ENCODE measurements at regions not wholly inside any gene's neighbourhood (a gene's known extent, or its start where the extent isn't known, plus 50 kb on each side); places are given as distances from the start of the nearest gene placed in this dataset.

GRCh38 chr9:113787871-113788270, 88.2 kb upstream of the ZNF618 start:
- DNase-seq (ENCODE audit: low spot score), result no peak

GRCh38 chr9:113788616-113789330, 87.3 kb upstream of the ZNF618 start:
- DNase-seq (ENCODE audit: low spot score), result no peak

- no peak for DNase-seq (ENCODE audit: low spot score)
Observed at GRCh38 chr9:113790093-113790492, 86.0 kb upstream of the ZNF618 start.

DNA sequence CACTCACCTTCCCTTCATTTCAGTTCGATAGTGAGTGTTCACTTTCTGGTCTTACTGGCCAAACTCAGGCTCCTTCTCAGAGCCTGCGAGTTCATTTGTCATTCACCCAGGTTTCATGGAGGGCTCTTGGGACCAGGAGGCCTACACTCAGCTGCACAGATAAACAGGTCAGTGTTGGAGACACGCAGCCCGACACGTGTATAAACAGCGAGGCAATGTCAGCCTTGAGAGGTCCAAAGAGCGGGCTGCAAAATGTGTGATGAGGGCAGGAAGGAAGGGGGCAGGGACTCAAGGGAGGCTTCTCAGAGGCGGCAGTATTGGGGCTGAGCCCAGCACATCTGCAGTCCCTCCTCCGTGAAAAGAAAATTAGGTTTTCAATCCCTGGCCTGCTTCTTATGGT, 82.6 kb upstream of the ZNF618 start:
- DNase-seq (ENCODE audit: low spot score), result no peak

GRCh38 chr9:113794721-113795120, 81.4 kb upstream of the ZNF618 start:
- DNase-seq (ENCODE audit: low spot score), result no peak

DNA sequence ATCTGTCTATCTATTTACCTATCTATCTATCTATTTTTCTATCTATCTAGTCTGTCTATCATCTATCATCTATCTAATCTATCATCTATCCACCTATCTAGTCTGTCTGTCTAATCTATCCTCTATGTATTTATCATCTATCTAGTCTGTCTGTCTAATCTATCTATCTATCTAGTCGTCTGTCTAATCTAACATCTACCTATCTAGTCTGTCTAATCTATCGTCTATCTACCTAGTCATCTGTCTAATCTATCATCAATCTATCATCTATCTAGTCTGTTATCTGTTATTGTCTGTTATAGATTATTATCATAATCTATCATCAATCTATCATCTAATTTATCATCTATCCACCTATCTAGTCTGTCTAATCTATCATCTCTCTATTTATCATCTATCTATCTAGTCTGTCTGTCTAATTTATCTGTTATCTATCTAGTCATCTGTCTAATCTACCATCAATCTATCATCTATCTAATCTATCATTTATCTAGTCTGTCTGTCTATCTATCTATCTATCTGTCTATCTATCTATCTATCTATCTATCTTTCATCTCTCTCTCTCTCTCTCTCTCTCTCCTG, 80.2 kb upstream of the ZNF618 start:
- no peak for DNase-seq (ENCODE audit: low spot score)

DNA sequence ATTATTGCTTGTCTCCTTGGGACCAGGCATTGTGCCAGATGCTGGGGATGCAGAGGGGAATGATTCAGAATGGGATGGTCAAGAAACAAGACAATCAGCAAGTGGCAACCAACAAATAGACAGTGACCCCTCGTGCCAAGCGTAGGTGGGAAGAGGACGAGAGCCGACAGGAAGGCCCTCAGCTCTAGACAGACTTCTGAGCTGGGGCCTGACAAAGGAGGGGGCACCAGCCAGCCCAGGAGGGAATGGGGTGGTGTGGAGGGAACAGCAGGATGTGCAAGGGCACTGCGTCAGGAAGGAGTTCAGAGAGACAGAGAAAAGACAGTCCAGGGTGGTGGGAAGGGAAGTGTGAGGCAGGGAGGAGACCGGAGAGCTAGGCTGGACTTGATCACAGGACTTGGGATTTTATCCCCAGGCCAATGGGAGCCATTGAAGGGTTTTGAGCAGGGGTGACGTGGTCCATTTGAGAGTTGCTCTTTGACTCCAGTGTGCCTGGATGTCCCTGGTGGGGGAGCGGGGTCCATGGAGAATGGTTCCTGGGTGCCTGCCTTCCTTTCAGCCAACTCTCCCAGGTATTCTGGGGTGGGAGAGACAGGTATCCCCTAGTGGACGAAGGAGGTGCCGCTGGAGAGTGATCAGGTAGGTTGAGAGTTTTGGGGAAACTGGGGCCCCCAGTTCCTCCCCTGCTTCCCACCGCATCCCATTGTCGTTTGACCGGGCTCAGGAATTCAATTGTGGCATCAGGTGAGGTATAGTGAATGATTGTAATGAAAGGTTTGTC, 79.3 kb upstream of the ZNF618 start:
- no peak for DNase-seq (ENCODE audit: low spot score)

GRCh38 chr9:113798062-113799030, 77.8 kb upstream of the ZNF618 start:
- no peak for DNase-seq (ENCODE audit: low spot score)

DNA sequence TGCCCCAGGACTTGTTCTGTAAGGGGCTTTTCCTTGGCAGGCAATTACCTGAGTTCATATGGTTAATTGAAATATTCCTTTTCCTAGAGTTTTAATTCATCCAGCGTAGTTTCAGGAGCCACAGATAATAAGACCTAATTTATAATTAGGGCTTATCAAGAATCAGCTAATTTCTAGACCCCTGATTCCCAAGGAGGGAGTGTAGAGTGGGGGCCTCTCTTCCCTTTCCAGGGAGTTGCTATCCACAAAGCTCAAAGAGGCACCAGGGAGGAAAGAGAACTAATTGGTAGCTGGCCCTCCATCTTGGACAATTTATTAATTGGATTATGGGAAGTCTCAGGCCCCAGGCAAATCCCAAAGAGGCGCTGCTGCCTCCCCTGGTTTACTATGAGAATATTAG, 75.8 kb upstream of the ZNF618 start:
- DNase-seq (ENCODE audit: low spot score), result no peak

DNA sequence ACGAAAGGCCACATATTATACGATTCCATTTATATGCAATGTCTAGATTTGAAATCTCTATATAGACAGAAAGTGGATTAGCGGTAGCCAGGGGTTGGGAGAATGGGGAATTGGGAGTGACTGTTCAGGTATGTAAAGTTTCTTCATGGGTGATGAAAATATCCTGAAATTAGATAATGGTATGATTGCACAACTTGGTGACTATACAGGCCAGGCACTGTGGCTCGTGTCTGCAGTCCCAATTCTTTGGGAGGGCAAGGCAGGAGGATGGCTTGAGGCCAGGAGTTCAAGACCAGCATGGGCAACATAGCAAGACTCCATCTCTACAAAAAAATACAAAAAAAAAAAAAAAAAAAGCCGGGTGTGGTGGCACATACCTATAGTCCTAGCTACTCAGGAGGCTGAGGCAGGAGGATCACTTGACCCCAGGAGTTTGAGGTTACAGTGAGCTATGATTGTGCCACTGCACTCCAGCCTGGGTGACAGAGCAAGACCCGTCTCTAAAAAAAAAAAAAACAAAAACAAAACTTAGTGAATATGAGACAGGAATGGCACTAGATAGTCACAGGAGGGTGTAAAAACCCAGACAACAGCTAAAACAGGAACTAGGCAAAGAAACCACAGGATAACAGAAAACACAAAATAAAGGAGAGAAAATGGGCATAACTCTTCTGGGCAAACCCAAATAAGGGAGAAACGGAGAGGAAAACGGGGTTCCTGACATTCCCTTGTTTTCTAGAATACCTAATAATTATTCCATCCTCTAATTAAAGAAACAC, 72.1 kb upstream of the ZNF618 start:
- DNase-seq (ENCODE audit: low spot score), result no peak

DNA sequence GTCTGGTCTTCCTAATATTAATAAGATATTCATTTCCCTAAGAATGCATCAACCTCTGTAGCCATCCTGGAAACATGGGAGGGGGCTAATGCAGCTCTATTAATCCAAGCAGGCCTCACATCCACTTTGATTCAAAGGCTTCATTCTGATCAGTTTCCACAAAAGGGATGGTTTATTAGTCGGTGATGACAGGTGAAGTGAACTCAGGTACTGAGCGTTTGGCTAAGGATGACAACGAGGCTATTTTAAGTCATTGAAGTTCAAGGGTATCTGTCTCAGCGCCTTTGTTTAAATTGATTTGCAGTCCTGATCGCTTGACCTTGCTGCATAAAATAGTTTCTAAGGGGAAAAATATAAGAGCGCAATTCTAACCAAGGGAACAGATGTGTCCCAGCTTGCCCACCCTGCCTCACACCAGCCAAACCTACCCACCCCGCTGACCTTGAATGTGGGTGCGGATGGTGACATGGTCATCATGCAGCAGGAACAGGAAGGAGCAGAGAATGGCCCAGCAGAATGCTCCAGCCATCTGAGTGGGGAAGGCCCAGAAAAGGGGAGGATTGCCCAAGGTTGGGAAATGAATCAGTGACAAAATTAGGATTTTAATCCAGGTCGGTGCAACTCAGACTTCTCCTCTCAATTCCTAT, 70.5 kb upstream of the ZNF618 start:
- DNase-seq (ENCODE audit: low spot score), result no peak

GRCh38 chr9:113807173-113808061, 68.7 kb upstream of the ZNF618 start:
- peak; percentile 50 for DNase-seq (ENCODE audit: low spot score)

- DNase-seq (ENCODE audit: low spot score), result no peak
Observed at GRCh38 chr9:113808391-113809358, 67.4 kb upstream of the ZNF618 start.

GRCh38 chr9:113817171-113817570, 58.9 kb upstream of the ZNF618 start:
- no peak for DNase-seq (ENCODE audit: low spot score)

DNA sequence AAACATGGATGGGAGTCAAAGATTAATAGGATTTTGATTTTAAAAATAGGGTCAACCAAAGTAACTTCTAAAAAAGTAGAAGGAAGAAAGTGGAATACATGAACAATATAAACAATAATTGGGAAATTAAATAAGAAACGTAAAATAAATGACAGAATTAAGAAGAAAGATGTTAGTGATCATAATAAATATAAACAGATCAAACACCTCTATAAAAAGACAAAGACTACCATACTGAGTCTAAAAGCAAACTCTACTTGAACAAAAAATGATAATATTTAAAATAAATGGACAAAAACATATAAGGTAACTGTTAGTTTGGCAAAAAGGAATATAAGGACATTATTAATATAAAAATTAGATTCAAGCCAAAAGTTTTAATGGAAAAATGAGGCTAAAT, 57.7 kb upstream of the ZNF618 start:
- DNase-seq (ENCODE audit: low spot score), result no peak

DNA sequence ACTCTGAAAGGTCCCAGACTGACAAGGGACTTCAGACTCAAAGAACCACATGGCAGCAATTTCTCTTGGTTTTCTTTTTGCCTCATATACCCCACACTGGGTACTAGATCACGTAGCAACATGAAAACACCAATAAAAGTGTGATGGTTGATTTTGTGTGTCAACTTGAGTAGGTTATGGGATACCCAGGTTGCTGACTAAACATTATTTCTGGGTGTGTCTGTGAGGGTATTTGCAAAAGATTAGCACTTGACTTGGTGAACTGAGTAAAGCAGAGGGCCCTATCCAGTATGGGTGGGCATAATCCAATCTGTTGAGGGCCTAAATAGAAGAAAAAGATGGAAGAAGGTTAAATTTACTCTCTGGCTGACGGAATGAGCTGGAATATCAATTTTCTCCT, 53.8 kb upstream of the ZNF618 start:
- DNase-seq (ENCODE audit: low spot score), result no peak

GRCh38 chr9:113823421-113823820, 52.7 kb upstream of the ZNF618 start:
- DNase-seq (ENCODE audit: low spot score), result no peak

All from NAMALWA (cell line).